Adrenal gland (tissue), 5 donors: ENCODE measurements at regions not wholly inside any gene's neighbourhood (a gene's known extent, or its start where the extent isn't known, plus 50 kb on each side); places are given as distances from the start of the nearest gene placed in this dataset.

Experiments used
- POLR2A ChIP-seq, 2 donors: fragments of 450-650 bp; IDR thresholded peaks; one replicate each; pipeline ENCODE4 v1.6.1; 2017; ENCODE audit warnings: antibody characterized with exemption in 2 of 2, mild to moderate bottlenecking in 2 of 2, moderate library complexity in 1 of 2
- TF ChIP-seq, protein P1 (sequence below), 6 experiments: fragments of 450-650 bp in 4 of 6; fragments of 200-600 bp in 2 of 6; sonication (generic) in 1 of 6; IDR thresholded peaks; 1 replicate in 5 of 6; 2 replicates in 1 of 6; pipeline versions ENCODE4 v1.5.1 to v1.8.0; 2016 to 2021; ENCODE audit warnings: antibody characterized with exemption in 6 of 6, mild to moderate bottlenecking in 2 of 6, moderate library complexity in 1 of 6
- donor health status: DM: no; HTN: no; CAD: no.

DNA sequence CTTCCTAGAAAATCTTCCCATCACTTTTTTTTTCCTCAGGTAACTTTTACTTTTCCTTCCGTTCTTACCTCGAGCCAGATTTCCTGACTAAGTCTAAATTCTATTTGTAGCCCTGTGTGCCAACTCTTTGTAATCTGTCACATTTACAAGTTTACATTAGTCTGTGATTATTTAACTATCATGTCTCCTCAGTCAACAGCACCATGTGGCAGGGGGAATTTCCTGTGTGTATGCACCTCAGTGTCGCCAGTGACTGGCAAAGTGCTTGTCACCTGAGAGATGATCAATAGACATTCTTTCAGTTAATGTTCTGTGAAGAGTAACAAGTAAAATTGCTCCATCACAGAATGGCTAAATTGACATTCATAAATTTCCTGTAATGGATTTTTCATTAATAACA is 468.5 kb downstream of the PDGFC start:
- TF ChIP-seq, protein P1, sequence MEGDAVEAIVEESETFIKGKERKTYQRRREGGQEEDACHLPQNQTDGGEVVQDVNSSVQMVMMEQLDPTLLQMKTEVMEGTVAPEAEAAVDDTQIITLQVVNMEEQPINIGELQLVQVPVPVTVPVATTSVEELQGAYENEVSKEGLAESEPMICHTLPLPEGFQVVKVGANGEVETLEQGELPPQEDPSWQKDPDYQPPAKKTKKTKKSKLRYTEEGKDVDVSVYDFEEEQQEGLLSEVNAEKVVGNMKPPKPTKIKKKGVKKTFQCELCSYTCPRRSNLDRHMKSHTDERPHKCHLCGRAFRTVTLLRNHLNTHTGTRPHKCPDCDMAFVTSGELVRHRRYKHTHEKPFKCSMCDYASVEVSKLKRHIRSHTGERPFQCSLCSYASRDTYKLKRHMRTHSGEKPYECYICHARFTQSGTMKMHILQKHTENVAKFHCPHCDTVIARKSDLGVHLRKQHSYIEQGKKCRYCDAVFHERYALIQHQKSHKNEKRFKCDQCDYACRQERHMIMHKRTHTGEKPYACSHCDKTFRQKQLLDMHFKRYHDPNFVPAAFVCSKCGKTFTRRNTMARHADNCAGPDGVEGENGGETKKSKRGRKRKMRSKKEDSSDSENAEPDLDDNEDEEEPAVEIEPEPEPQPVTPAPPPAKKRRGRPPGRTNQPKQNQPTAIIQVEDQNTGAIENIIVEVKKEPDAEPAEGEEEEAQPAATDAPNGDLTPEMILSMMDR (IDR thresholded peaks at IDR 0.05): no peak
- no peak for TF ChIP-seq POLR2A (IDR thresholded peaks at IDR 0.05)
